ENCODE measurements at regions not wholly inside any gene's neighbourhood (a gene's known extent, or its start where the extent isn't known, plus 50 kb on each side); places are given as distances from the start of the nearest gene placed in this dataset.
A peak's percentile ranks its signal among the peaks of the same experiment; 100 is the strongest.
"Not testable (repeated sequence)": the region's sequence is repeated elsewhere in the genome, so short reads cannot be mapped to it uniquely, and the experiment has no call there.

GRCh38 chr1:144826579-144826978, 233.9 kb downstream of the PPIAL4F start:
- not testable (repeated sequence) for DNase-seq; ATAC-seq; H3K9me3 Mint-ChIP-seq; H3K4me3 Mint-ChIP-seq; H3K4me1 Mint-ChIP-seq; H3K36me3 Mint-ChIP-seq (ENCODE audit: low read depth); H3K27me3 Mint-ChIP-seq
- peak overlapping the region; percentile 51 for H3K27ac Mint-ChIP-seq
